Endothelial cell of umbilical vein (primary cell): ENCODE measurements at regions not wholly inside any gene's neighbourhood (a gene's known extent, or its start where the extent isn't known, plus 50 kb on each side); places are given as distances from the start of the nearest gene placed in this dataset.

Experiments
- BruUV-seq: library from RNA; stranded (reverse); fragments of 400-500 nt; replicated peaks from 2 replicates; lab custom pipeline; 2021; lab: Mats Ljungman, UMichigan
- CTCF ChIA-PET: fragments of 300-600, 350-600 bp; sonication (Branson Sonifier 250); formaldehyde crosslinking; loops from one replicate; lab custom pipeline; 2021; ENCODE audit warnings: antibody characterized with exemption, inconsistent platforms; lab: Charles Lee
- POLR2A ChIA-PET: fragments of 300-600, 350-600 bp; sonication (Branson Sonifier 250); formaldehyde crosslinking; loops from one replicate; lab custom pipeline; 2021; ENCODE audit warnings: antibody characterized with exemption, inconsistent platforms; lab: Charles Lee
- DNase-seq: peaks from one replicate; pipeline ENCODE4 v3.0.0-alpha.2; 2011; ENCODE audit warnings: low read depth, low spot score
- FAIRE-seq: peaks from 2 replicates; lab custom pipeline; 2011; peaks lifted over from hg19 to GRCh38; lab: Jason Lieb, UNC
- H2AFZ ChIP-seq: 2 replicates; pipeline ENCODE4 v1.6.0; 2012; ENCODE audit warnings: low read depth, low read length, control low read depth, inconsistent platforms
- H3K27ac ChIP-seq: 2 replicates; pipeline ENCODE4 v1.5.1; 2011; ENCODE audit warnings: low read depth, mild to moderate bottlenecking, control low read depth, low read length, moderate library complexity; ENCODE audit not compliant: insufficient read depth
- H3K27me3 ChIP-seq, 2 experiments: 2 replicates each; pipeline versions ENCODE4 v1.6.0 to v1.6.1; 2011; ENCODE audit warnings: low read length in 2 of 2, mixed read lengths in 1 of 2; ENCODE audit not compliant: control insufficient read depth in 2 of 2, insufficient read depth in 2 of 2
- H3K36me3 ChIP-seq, 2 experiments: 2 replicates in 1 of 2; 3 replicates in 1 of 2; pipeline ENCODE4 v1.5.1; 2011; ENCODE audit warnings: low read length in 2 of 2, mild to moderate bottlenecking in 1 of 2, moderate library complexity in 1 of 2; ENCODE audit not compliant: control insufficient read depth in 2 of 2, insufficient read depth in 2 of 2; ENCODE audit errors: extremely low read depth in 1 of 2
- H3K4me1 ChIP-seq: 3 replicates; pipeline ENCODE4 v1.5.1; 2011; ENCODE audit warnings: mild to moderate bottlenecking, low read length; ENCODE audit not compliant: control insufficient read depth, insufficient read depth; ENCODE audit errors: extremely low read depth
- H3K4me2 ChIP-seq: 2 replicates; pipeline ENCODE4 v1.6.1; 2011; ENCODE audit warnings: low read length, control low read depth, mixed read lengths; ENCODE audit not compliant: insufficient read depth
- H3K4me3 ChIP-seq, 3 experiments: fragments of 200-600 bp in 1 of 3; sonication (generic), shearing (Covaris generic) in 1 of 3; replicated peaks in 1 of 3; 2 replicates each; pipeline ENCODE4 v1.5.1; 2011 to 2016; ENCODE audit warnings: control low read depth in 3 of 3, low read length in 3 of 3, mild to moderate bottlenecking in 2 of 3, inconsistent platforms in 1 of 3, low read depth in 1 of 3, moderate library complexity in 1 of 3; ENCODE audit not compliant: insufficient read depth in 1 of 3
- H3K79me2 ChIP-seq: 2 replicates; pipeline ENCODE4 v1.6.0; 2012; ENCODE audit warnings: low read length, inconsistent platforms; ENCODE audit not compliant: control insufficient read depth, insufficient read depth
- H3K9ac ChIP-seq: replicated peaks from 2 replicates; pipeline ENCODE3; 2011; ENCODE audit warnings: low read length, control low read depth; ENCODE audit not compliant: insufficient read depth; ENCODE audit errors: extremely low read depth
- H3K9me1 ChIP-seq: replicated peaks from 3 replicates; pipeline ENCODE4 v1.6.0; 2011; ENCODE audit warnings: mild to moderate bottlenecking, low read length; ENCODE audit not compliant: control insufficient read depth, insufficient read depth; ENCODE audit errors: extremely low read depth
- H3K9me3 ChIP-seq: replicated peaks from 2 replicates; pipeline ENCODE4 v1.5.1; 2012; ENCODE audit warnings: low read length, inconsistent platforms; ENCODE audit not compliant: control insufficient read depth, insufficient read depth
- H4K20me1 ChIP-seq: replicated peaks from 2 replicates; pipeline ENCODE3; 2011; ENCODE audit warnings: mild to moderate bottlenecking, low read length; ENCODE audit not compliant: control insufficient read depth, insufficient read depth; ENCODE audit errors: extremely low read depth
- CTCF ChIP-seq, 2 donors: IDR thresholded peaks; 1 replicate in 1 of 2; 2 replicates in 1 of 2; pipeline ENCODE4 v1.5.1; 2011; ENCODE audit warnings: low read length in 2 of 2, mild to moderate bottlenecking in 2 of 2, moderate library complexity in 2 of 2, control low read depth in 1 of 2, inconsistent platforms in 1 of 2, low read depth in 1 of 2; ENCODE audit not compliant: insufficient read depth in 1 of 2; ENCODE audit errors: extremely low read depth in 1 of 2
- EZH2 ChIP-seq: IDR thresholded peaks from 2 replicates; pipeline ENCODE4 v1.6.1; 2012; ENCODE audit warnings: borderline replicate concordance, low read depth, mild to moderate bottlenecking, moderate library complexity, low read length, inconsistent platforms; ENCODE audit not compliant: severe bottlenecking
- FOS ChIP-seq: IDR thresholded peaks from 2 replicates; pipeline ENCODE4 v1.6.1; 2011; ENCODE audit warnings: mild to moderate bottlenecking, low read length, moderate library complexity, borderline replicate concordance; ENCODE audit not compliant: insufficient read depth
- GATA2 ChIP-seq: IDR thresholded peaks from 2 replicates; pipeline ENCODE4 v1.7.0; 2011; ENCODE audit warnings: low read depth, mild to moderate bottlenecking, moderate library complexity, mixed read lengths, low read length; ENCODE audit not compliant: insufficient read length, insufficient read depth
- JUN ChIP-seq: IDR thresholded peaks from 2 replicates; pipeline ENCODE4 v1.6.1; 2011; ENCODE audit warnings: borderline replicate concordance, low read depth; ENCODE audit not compliant: insufficient read length, insufficient read depth
- MYC ChIP-seq: IDR thresholded peaks from one replicate; pipeline ENCODE4 v1.6.1; 2011; ENCODE audit warnings: mild to moderate bottlenecking, low read depth, low read length
- POLR2A ChIP-seq: IDR thresholded peaks from 2 replicates; pipeline ENCODE4 v1.6.1; 2012; ENCODE audit warnings: low read depth, mild to moderate bottlenecking, control low read depth, low read length
- POLR2AphosphoS5 ChIP-seq: IDR thresholded peaks from 2 replicates; pipeline ENCODE4 v1.6.1; 2012; ENCODE audit warnings: low read depth, mild to moderate bottlenecking, control low read depth, low read length, moderate library complexity; ENCODE audit not compliant: insufficient read depth
- dilution Hi-C: fragments of 300-500 bp; cut with MboI; formaldehyde crosslinking; loops from one replicate; pipeline ENCODE4 v1.15.0; 2019; ENCODE audit warnings: low sequenced_read_pairs; ENCODE audit not compliant: extremely low pct_ligation_motif_present
- intact Hi-C: fragments of 100-400 bp; cut with micrococcal nuclease; formaldehyde crosslinking; loops from one replicate; pipeline ENCODE4 v1.10.0; 2022
- TF ChIP-seq, protein P1 (sequence below): IDR thresholded peaks from 2 replicates; pipeline ENCODE4 v1.6.1; 2011; ENCODE audit not compliant: insufficient read depth, insufficient read length

- TF ChIP-seq POLR2AphosphoS5 (no peak), MYC (no peak), EZH2 (no peak), FOS (no peak), POLR2A (no peak), JUN (no peak), GATA2 (no peak), CTCF (IDR thresholded peaks at IDR 0.05; ENCODE audit: extremely low read depth in 1 of 2, insufficient read depth in 1 of 2, low read depth in 1 of 2, low read length in 2 of 2) (no peak)
- TF ChIP-seq, protein P1, sequence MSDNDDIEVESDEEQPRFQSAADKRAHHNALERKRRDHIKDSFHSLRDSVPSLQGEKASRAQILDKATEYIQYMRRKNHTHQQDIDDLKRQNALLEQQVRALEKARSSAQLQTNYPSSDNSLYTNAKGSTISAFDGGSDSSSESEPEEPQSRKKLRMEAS: no peak
- Histone ChIP-seq H3K36me3 (no peaks in the 10 kb centered on the region), H3K79me2 (no peaks in the 10 kb centered on the region), H3K9me1 (no peaks in the 10 kb centered on the region), H4K20me1 (no peaks in the 10 kb centered on the region), H3K27ac (no peak overlapping the region), H3K9me3 (no peaks in the 10 kb centered on the region), H3K4me1 (no peaks in the 10 kb centered on the region), H2AFZ (no peak overlapping the region), H3K27me3 (no peaks in the 10 kb centered on the region), H3K4me2 (no peak overlapping the region), H3K9ac (no peak overlapping the region), H3K4me3 (no peak overlapping the region)
- dilution Hi-C loops: no loop called here
- intact Hi-C loops: no loop called here
- POLR2A ChIA-PET: no interaction called here
- BruUV-seq: no TSS peak
- DNase-seq (no peak), FAIRE-seq (no peak)
- CTCF ChIA-PET: no interaction called here
These were observed 556.5 kb downstream of the INSC start for GRCh38 chr11:15671216-15671615.
